Heart left ventricle (tissue), 13 donors: ENCODE measurements at regions not wholly inside any gene's neighbourhood (a gene's known extent, or its start where the extent isn't known, plus 50 kb on each side); places are given as distances from the start of the nearest gene placed in this dataset.

Source experiments
- POLR2A ChIP-seq, 2 donors: fragments of 450-650 bp; IDR thresholded peaks; one replicate each; pipeline ENCODE4 v1.6.1; 2017; ENCODE audit warnings: antibody characterized with exemption in 2 of 2, mild to moderate bottlenecking in 2 of 2, moderate library complexity in 2 of 2
- TF ChIP-seq, protein P1 (sequence below), 12 donors: fragments of 200-600 bp; sonication (generic) in 4 of 12; IDR thresholded peaks; one replicate each; pipeline versions ENCODE4 v1.5.0 to v1.8.0; 2018 to 2022; ENCODE audit warnings: antibody characterized with exemption in 12 of 12, mild to moderate bottlenecking in 5 of 12
- donor health status: ischemic (EF 13 %, LVEDD 7.1; RV severe dilation, severe dysfunction).
- donor health status: DM: no; HTN: yes; CAD: no.
- donor health status: DM: no; HTN: no; CAD: no.
- donor health status: ischemic (EF 25% LVEDD 6.9; RV normal size, moderate dysfunction).
- donor health status: ischemic (EF 25% LVEDD 5.7; RV mildly dilated, moderate dysfunction).
- donor health status: ischemic (EF 35%, LVEDD 5.7; RV mildly dilated, moderate dysfunction).
- donor health status: nonischemic (EF 11% LVEDD 7.7; RV severe dilation, severe dysfunction).
- donor health status: DM: yes; HTN: yes; CAD: no.
- donor health status: PGD.
- donor health status: ischemic (EF 29% LVEDD 5.4; RV normal size, mild dysfunction).
- donor health status: nonischemic (EF 23%, LVEDD 6.1; RV moderate dilation, normal function).

DNA sequence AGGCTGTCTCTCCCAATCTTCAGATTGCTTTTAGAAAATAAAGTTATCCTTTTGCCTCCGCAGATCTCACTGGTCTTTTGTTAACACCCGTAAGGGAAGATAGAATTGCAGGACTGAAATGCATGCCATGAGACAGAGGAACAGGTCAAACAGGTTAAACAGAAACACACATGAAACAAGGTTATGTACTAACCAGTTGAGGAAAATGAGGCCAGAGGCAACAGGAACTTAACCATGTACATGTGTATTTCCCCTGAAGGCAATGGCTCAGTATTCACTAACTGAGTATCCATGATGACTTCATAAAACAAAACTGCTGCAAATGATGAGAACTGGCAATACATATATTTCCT, 169.1 kb upstream of the NSMCE3 start:
- TF ChIP-seq, protein P1, sequence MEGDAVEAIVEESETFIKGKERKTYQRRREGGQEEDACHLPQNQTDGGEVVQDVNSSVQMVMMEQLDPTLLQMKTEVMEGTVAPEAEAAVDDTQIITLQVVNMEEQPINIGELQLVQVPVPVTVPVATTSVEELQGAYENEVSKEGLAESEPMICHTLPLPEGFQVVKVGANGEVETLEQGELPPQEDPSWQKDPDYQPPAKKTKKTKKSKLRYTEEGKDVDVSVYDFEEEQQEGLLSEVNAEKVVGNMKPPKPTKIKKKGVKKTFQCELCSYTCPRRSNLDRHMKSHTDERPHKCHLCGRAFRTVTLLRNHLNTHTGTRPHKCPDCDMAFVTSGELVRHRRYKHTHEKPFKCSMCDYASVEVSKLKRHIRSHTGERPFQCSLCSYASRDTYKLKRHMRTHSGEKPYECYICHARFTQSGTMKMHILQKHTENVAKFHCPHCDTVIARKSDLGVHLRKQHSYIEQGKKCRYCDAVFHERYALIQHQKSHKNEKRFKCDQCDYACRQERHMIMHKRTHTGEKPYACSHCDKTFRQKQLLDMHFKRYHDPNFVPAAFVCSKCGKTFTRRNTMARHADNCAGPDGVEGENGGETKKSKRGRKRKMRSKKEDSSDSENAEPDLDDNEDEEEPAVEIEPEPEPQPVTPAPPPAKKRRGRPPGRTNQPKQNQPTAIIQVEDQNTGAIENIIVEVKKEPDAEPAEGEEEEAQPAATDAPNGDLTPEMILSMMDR (IDR thresholded peaks at IDR 0.05) = no peak
- TF ChIP-seq POLR2A (IDR thresholded peaks at IDR 0.05) = no peak
